Erythroblast (primary cell): ENCODE measurements at regions not wholly inside any gene's neighbourhood (a gene's known extent, or its start where the extent isn't known, plus 50 kb on each side); places are given as distances from the start of the nearest gene placed in this dataset.

Experiments used
- GATA1 ChIP-seq: IDR thresholded peaks from 2 replicates; pipeline ENCODE4 v1.6.1; 2011; ENCODE audit warnings: low read depth, mild to moderate bottlenecking, control low read depth, low read length, moderate library complexity
- POLR2A ChIP-seq: IDR thresholded peaks from 2 replicates; pipeline ENCODE4 v1.6.1; 2011; ENCODE audit warnings: mild to moderate bottlenecking, low read length

- no peak for TF ChIP-seq POLR2A
- TF ChIP-seq GATA1: no peak
These were observed 50.8 kb upstream of the FRMD4A start for GRCh38 chr10:14381475-14381874.
